ENCODE measurements at regions not wholly inside any gene's neighbourhood (a gene's known extent, or its start where the extent isn't known, plus 50 kb on each side); places are given as distances from the start of the nearest gene placed in this dataset.

GRCh38 chr11:122210367-122210997 is 94.5 kb upstream of the BLID start:
- TF ChIP-seq, protein P1, sequence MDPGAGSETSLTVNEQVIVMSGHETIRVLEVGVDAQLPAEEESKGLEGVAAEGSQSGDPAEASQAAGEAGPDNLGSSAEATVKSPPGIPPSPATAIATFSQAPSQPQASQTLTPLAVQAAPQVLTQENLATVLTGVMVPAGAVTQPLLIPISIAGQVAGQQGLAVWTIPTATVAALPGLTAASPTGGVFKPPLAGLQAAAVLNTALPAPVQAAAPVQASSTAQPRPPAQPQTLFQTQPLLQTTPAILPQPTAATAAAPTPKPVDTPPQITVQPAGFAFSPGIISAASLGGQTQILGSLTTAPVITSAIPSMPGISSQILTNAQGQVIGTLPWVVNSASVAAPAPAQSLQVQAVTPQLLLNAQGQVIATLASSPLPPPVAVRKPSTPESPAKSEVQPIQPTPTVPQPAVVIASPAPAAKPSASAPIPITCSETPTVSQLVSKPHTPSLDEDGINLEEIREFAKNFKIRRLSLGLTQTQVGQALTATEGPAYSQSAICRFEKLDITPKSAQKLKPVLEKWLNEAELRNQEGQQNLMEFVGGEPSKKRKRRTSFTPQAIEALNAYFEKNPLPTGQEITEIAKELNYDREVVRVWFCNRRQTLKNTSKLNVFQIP (CRISPR knock-in tag; IDR thresholded peaks at IDR 0.05; ENCODE audit: borderline replicate concordance, low read depth) = no peak
- no peak for TF ChIP-seq ARNTL (CRISPR knock-in tag; IDR thresholded peaks at IDR 0.05; ENCODE audit: borderline replicate concordance, low read depth)
- TF ChIP-seq GLIS3 (CRISPR knock-in tag; IDR thresholded peaks at IDR 0.05) = no peak
- no peak for TF ChIP-seq RARB (CRISPR knock-in tag; IDR thresholded peaks at IDR 0.05)
- no peak for TF ChIP-seq ZNF8 (CRISPR knock-in tag; IDR thresholded peaks at IDR 0.05)
- no peak for TF ChIP-seq TCF4 (CRISPR knock-in tag; IDR thresholded peaks at IDR 0.05; ENCODE audit: borderline replicate concordance)
- TF ChIP-seq ZFP30 (CRISPR knock-in tag; IDR thresholded peaks at IDR 0.05) = no peak
- no peak for TF ChIP-seq PPARA (CRISPR knock-in tag; IDR thresholded peaks at IDR 0.05; ENCODE audit: borderline replicate concordance)
- TF ChIP-seq ZC3H10 (CRISPR knock-in tag; IDR thresholded peaks at IDR 0.05) = no peak
- no peak for TF ChIP-seq TSHZ2 (CRISPR knock-in tag; IDR thresholded peaks at IDR 0.05)
- no peak for TF ChIP-seq ZNF565 (CRISPR knock-in tag; conservative IDR thresholded peaks at IDR 0.05; ENCODE audit: low read depth)
- no peak for TF ChIP-seq ESRRG (CRISPR knock-in tag; IDR thresholded peaks at IDR 0.05)
- TF ChIP-seq, protein P2, sequence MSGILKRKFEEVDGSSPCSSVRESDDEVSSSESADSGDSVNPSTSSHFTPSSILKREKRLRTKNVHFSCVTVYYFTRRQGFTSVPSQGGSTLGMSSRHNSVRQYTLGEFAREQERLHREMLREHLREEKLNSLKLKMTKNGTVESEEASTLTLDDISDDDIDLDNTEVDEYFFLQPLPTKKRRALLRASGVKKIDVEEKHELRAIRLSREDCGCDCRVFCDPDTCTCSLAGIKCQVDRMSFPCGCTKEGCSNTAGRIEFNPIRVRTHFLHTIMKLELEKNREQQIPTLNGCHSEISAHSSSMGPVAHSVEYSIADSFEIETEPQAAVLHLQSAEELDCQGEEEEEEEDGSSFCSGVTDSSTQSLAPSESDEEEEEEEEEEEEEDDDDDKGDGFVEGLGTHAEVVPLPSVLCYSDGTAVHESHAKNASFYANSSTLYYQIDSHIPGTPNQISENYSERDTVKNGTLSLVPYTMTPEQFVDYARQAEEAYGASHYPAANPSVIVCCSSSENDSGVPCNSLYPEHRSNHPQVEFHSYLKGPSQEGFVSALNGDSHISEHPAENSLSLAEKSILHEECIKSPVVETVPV (CRISPR knock-in tag; IDR thresholded peaks at IDR 0.05) = no peak
- TF ChIP-seq ISL1 (CRISPR knock-in tag; IDR thresholded peaks at IDR 0.05) = no peak; the same call in 1 of the 2 replicates
- ATAC-seq = peak; percentile 16; the same call in 2 of the 3 replicates

DNA sequence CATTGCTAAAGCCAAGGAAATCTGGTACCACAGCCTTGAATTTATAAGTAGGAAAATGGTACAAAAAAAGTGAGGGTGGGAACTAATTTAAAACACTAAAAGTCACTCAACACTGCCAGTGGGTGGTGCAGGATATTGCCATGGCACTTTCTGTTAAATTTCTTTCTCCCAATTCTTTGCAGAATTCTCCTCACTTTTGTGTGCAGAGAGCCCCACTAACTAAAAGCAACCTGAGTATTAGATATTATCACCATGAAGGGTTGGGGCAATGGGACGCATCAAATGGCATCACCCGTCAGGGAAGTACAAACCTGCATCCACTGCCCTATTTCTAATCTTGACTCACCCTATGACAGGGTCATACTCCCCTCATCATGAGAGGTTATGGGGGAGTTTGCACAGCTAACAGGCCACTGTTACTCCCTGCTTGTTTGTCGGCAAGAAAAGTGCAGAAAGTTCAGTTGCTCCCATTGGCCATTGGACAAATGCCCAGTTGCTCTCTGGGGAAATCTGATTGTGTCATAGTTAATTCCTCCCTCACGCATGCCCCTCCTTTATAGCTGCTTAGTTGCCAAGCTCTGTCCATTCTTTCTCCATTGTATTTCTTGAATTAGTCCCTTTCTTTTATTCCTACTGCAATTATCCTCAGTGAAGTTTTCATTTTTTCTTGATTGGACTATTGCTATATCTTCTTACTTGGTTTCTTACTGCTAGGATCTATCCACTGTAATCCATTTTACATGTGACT is 93.8 kb upstream of the BLID start:
- peak; percentile 79 for ATAC-seq
- TF ChIP-seq SNAI2 (CRISPR knock-in tag; IDR thresholded peaks at IDR 0.05) (no peak), TOX (CRISPR knock-in tag; IDR thresholded peaks at IDR 0.05; ENCODE audit: borderline replicate concordance) (no peak), TSHZ2 (CRISPR knock-in tag; IDR thresholded peaks at IDR 0.05) (no peak), CREB5 (CRISPR knock-in tag; IDR thresholded peaks at IDR 0.05; ENCODE audit: low read depth) (no peak), ISL1 (CRISPR knock-in tag; IDR thresholded peaks at IDR 0.05) (peak; percentile 32), ZFP30 (CRISPR knock-in tag; IDR thresholded peaks at IDR 0.05) (no peak)
- TF ChIP-seq, protein P3, sequence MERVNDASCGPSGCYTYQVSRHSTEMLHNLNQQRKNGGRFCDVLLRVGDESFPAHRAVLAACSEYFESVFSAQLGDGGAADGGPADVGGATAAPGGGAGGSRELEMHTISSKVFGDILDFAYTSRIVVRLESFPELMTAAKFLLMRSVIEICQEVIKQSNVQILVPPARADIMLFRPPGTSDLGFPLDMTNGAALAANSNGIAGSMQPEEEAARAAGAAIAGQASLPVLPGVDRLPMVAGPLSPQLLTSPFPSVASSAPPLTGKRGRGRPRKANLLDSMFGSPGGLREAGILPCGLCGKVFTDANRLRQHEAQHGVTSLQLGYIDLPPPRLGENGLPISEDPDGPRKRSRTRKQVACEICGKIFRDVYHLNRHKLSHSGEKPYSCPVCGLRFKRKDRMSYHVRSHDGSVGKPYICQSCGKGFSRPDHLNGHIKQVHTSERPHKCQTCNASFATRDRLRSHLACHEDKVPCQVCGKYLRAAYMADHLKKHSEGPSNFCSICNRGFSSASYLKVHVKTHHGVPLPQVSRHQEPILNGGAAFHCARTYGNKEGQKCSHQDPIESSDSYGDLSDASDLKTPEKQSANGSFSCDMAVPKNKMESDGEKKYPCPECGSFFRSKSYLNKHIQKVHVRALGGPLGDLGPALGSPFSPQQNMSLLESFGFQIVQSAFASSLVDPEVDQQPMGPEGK (CRISPR knock-in tag; IDR thresholded peaks at IDR 0.05; ENCODE audit: borderline replicate concordance) = no peak

Data from SK-N-SH treated with all-trans-retinoic acid at 6 μM for 48 hours (cell line).